ENCODE measurements at regions not wholly inside any gene's neighbourhood (a gene's known extent, or its start where the extent isn't known, plus 50 kb on each side); places are given as distances from the start of the nearest gene placed in this dataset.
"Not testable (repeated sequence)": the region's sequence is repeated elsewhere in the genome, so short reads cannot be mapped to it uniquely, and the experiment has no call there.

GRCh38 chr6:27854421-27854820 is 57.8 kb downstream of the OR2B2 start:
- no peak for DNase-seq

DNA sequence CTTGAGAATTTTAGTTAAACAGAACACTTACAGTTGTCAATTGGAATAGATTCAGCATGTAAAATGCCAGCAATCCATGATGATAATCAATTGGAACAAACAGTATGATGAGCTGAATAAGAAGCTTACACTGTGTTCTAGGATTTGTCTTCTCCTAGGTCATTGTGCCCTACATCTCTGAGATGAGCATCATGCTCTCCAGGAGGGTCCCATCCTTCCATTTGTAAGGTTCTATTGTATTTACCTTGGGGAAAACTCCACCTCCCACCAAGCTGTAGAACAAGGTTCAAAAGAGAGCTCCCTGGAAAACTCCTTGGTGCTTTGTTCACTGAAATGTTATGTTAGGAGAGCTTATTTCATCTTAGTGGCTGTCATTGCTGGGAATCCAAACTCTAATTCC is 60.8 kb downstream of the OR2B2 start:
- no peak for DNase-seq

DNA sequence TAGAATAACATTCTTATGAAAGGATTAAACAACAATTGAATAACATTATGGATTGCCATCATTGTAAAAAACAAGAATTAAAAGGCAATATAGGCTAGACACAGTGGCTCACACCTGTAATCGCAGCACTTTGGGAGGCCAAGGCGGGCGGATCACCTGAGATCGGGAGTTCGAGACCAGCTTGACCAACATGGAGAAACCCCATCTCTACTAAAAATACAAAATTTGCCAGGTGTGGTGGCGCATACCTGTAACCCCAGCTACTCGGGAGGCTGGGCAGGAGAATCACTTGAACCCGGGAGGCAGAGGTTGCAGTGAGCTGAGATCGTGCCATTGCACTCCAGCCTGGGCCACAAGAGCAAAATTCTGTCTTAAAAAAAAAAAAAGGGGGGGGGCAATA is 63.2 kb downstream of the OR2B2 start:
- not testable (repeated sequence) for DNase-seq

GRCh38 chr6:27847706-27848105 is 64.5 kb downstream of the OR2B2 start:
- no peak for DNase-seq

- DNase-seq = no peak
Observed at GRCh38 chr6:27840572-27840971, 71.6 kb downstream of the OR2B2 start.

DNA sequence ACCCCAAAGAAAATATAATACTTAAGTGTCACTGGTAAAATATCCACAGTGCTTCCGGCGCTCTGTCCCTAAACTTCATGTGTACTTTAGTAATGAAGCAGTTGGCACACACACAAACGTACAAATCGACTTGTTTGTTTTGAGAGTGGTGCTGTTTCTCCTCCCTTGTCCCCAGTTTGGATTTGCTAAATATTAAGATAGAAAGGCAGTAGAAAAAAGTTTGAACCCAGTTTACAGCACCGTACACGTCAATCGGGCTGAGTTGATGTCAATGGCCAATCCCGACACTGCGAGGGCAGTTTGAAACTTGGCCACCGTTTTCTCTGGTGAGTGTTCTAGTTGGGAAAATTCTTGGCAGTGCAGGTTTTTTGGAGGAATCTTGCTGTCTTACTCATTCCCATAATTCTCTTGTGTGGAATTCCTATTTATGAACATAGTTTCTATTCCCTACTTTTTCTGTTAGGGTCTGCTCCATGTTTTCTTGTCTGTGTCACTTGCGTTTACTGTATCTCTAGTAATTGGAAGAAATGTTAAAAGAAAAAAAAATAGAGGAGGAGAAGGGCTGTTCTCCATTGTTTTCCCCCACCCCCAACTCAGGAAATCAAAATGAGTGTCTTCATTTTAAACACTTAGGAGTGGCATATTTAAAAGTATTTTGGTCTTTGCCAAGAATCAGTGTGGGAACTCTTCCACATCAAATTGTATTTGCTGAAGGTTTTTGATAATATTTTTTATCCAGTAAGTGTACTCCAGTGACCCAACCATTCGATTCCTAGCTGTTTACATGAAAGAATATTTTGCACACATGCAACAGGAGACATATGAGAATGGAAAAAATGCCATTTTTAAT is 72.3 kb downstream of the OR2B2 start:
- DNase-seq = no peak

GRCh38 chr6:27838945-27839625 is 73.1 kb downstream of the OR2B2 start:
- peak; percentile 48 for DNase-seq

- DNase-seq = peak; percentile 97
Observed at GRCh38 chr6:27838058-27838944, 73.9 kb downstream of the OR2B2 start.

GRCh38 chr6:27837625-27838057 is 74.6 kb downstream of the OR2B2 start:
- DNase-seq = no peak

DNA sequence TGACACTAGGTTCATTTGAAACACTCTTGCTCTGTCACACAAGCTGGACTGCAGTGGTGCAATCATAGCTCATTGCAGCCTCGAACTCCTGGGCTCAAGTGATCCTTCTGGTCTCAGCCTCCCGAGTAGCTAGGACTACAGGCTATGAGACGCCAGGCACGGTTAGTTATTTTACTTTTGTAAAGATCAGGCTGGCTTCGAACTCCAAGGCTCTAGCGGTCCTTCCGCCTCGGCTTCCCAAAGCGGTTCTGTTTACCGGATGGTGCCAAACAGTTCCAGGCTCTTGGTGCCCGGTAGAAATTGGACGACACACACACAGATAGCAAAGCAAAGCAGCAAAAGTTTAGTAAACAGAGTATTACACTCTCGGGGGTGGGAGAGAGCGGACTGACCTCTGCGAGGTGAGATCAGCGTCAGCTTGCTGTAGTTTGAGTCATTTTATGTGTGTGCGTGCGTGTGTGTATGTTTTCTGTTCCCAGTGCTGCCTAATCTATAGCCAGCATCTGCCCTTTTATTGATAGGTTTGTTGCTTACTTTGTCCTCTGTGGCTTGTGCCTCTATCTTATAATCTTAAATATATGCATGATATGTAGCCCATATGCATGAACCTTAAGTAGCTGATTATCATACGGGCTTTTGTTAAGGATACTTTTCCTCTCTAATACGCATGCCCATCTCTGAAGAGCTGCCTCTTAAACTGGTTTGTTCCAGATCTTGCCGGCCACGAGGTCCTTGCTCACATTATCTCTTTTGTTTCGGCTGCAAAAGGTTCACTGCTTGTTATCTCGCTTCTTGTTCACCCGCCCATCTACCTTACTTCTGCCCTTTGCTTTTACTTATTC is 75.2 kb downstream of the OR2B2 start:
- DNase-seq = peak; percentile 74

- DNase-seq = no peak
Observed at GRCh38 chr6:27836141-27836782, 75.9 kb downstream of the OR2B2 start.

GRCh38 chr6:27834879-27835549 is 77.2 kb downstream of the OR2B2 start:
- DNase-seq = no peak

GRCh38 chr6:27834384-27834783 is 77.8 kb downstream of the OR2B2 start:
- DNase-seq = peak; percentile 26

- DNase-seq = peak; percentile 44
Observed at GRCh38 chr6:27831434-27832081, 80.6 kb downstream of the OR2B2 start.

DNA sequence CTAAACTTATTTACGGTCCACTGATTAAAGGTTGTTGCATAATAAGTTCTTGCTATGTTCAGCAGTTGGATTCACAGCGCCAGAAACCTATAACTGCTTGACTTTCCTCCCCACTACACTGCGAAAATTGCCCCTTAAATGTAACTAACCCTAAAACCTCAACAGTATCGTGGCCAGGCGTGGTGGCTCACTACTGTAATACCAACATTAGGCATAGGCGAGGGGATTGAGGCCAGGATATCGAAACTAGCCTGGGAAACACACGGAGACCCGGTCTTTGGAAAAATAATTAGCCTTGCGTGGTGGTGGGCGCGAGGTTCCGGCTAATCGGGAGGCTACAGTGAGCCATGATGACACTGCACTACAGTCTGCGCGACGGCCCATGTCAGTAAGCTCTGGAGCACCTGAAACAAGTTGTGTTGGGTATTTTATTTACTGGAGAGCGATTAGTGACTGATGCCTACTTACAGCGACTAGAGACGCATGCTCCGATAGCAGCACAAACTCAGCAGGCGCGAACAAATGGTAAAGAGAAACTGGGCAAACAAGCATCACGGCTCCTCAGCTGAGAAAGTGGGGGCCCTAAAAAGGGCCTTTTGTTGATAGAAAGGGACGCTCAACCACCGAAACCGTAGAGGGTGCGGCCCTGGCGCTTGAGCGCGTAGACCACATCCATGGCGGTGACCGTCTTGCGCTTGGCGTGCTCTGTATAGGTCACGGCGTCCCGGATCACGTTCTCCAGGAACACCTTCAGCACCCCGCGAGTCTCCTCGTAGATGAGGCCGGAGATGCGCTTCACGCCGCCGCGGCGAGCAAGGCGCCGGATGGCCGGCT is 81.4 kb downstream of the OR2B2 start:
- DNase-seq = peak; percentile 31

DNA sequence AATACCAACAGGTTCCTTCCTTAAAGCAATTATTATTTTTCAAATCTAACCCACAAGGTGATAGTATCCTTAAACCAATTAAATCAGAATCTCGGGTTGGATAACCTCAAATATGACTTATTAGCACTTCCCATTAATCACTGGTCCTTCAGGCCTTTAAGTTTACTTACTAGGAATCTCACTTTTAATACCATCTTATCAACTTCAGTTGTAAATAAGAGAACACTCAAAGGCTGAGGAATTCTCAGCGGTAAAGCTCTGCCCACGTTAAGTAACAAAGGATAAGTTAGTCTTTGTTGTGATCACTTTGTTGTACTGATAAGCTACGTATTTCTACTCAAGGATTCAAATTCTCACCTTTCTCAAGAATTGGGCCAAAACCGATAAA is 82.0 kb downstream of the OR2B2 start:
- DNase-seq = no peak

DNA sequence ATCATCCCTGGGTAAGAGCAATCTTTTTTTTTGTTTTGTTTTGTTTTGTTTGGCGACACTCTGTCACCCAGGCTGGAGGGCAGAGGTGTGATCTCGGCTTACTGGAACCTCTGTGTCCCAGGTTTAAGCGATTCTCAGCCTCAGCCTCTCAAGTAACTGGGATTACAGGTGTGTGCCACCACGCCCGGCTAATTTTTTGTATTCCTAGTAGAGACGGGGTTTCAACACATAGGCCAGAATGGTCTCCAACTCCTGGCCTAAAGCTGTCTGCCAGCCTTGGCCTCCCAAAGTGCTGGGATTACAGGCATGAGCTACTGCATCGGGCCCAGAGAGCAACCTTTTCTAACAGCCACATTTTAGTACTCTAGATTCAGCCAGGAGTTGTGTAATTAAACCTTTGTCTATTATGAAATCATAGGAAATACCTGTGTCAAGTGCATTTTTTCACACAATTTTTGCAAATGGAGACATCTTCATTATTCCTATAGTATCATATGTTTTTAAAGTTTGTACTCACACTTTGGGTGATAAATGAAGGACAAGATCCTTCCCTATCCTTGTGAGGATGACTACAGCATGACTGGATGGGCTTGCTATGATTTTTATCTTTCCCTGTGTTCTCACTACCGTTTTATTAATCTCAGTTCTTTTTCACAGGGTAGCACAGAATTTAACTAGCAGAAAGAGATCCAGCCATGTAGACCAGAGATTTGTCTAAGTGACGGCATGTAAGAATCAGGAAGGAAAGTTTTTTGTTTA is 82.6 kb downstream of the OR2B2 start:
- DNase-seq = peak; percentile 22

- not testable (repeated sequence) for DNase-seq
Observed at GRCh38 chr6:27827477-27827876, 84.7 kb downstream of the OR2B2 start.

DNA sequence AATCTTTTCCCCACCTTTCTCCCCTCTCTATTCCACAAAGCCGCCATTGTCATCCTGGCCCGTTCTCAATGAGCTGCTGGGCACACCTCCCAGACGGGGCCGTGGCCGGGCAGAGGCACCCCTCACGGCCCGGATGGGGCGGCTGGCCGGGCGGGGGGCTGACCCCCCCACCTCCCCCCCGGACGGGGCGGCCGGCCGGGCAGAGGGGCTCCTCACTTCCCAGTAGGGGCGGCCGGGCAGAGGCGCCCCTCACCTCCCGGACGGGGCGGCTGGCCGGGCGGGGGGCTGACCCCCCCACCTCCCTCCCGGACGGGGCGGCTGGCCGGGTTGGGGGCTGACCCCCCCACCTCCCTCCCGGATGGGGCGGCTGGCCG is 85.6 kb downstream of the OR2B2 start:
- DNase-seq = not testable (repeated sequence)

Measured in suppressor macrophage treated with lipopolysaccharide for 4 hours (primary cell).